Activated T-cell treated with anti-CD3 and anti-CD28 coated beads, Interleukin-2, amount 50 U/mL, for 72 hours (primary cell): ENCODE measurements at regions not wholly inside any gene's neighbourhood (a gene's known extent, or its start where the extent isn't known, plus 50 kb on each side); places are given as distances from the start of the nearest gene placed in this dataset.

Experiments
- ATAC-seq, 2 donors: fragments of 150-1000 bp; cut with Tn5 transposase; replicated peaks in 1 of 2; 2 replicates each; pipeline ENCODE4 v1.10.0; 2021; ENCODE audit warnings: moderate library complexity in 2 of 2, mild to moderate bottlenecking in 1 of 2
- DNase-seq, 2 donors: peaks; one replicate each; pipeline ENCODE4 v3.0.0; 2021 to 2022; ENCODE audit warnings: mixed read lengths in 1 of 2
- H3K27ac Mint-ChIP-seq: one replicate; pipeline ENCODE4 v1.8.0; 2022; ENCODE audit warnings: mild to moderate bottlenecking, moderate library complexity, mixed read lengths
- H3K27me3 Mint-ChIP-seq: one replicate; pipeline ENCODE4 v1.8.0; 2022; ENCODE audit warnings: low read depth, mixed read lengths
- H3K36me3 Mint-ChIP-seq, 2 donors: one replicate each; pipeline ENCODE4 v1.8.0; 2022; ENCODE audit warnings: mixed read lengths in 2 of 2, mild to moderate bottlenecking in 1 of 2; ENCODE audit not compliant: insufficient read depth in 2 of 2
- H3K4me1 Mint-ChIP-seq: one replicate; pipeline ENCODE4 v1.8.0; 2022; ENCODE audit warnings: low read depth, mixed read lengths
- H3K4me3 Mint-ChIP-seq, 2 donors: one replicate each; pipeline ENCODE4 v1.8.0; 2022; ENCODE audit warnings: mild to moderate bottlenecking in 2 of 2, mixed read lengths in 2 of 2, moderate library complexity in 2 of 2
- H3K9me3 Mint-ChIP-seq, 2 donors: one replicate each; pipeline ENCODE4 v1.8.0; 2022; ENCODE audit warnings: mixed read lengths in 2 of 2

DNA sequence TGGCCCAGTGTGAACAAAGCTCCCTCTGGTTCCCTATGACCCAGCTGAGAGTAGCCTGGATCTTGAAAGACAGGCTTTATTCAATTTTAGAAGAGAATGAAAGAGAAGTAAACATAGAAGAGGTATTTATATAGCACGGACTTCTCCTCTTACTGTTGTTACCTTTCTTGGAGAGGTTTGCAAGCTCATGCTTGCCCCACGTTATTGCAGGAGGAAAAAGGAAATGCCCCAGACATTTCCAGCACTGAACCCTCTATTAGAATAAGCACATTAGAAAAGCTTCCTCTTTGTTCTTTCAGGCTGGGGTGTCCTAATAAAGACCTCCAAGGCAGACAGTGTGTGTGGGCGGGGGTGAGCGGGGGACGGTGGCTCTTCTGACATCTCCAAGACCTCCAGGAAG lies 98.7 kb upstream of the AGBL1 start:
- no peak overlapping the region for H3K27ac Mint-ChIP-seq
- H3K4me1 Mint-ChIP-seq: no peaks in the 10 kb centered on the region
- peaks cover 11% of the 10 kb centered on the region for H3K27me3 Mint-ChIP-seq
- no peaks in the 10 kb centered on the region for H3K36me3 Mint-ChIP-seq
- no peak overlapping the region for H3K4me3 Mint-ChIP-seq
- no peak for DNase-seq
- no peak for ATAC-seq
- peaks cover 4 to 7% of the 10 kb centered on the region in 2 donors for H3K9me3 Mint-ChIP-seq

DNA sequence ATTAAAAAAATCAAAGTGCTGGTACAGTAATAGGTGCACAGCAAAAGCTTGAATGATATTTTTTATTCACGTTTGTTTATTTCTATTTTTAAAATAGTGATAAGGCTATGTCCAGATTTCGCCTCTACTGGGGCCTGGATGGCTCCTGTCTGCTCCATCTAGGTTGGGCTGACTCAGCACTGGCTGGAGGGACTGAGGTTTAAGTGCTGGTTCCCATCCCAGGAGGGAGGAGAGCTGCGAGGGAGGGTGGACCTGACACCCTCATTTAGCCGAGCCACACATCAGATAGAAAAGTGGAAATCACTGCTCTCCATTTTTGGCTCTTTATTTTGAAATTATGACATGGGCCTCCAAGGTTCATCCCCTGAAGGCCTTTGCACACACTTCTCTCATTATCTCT lies 95.4 kb upstream of the AGBL1 start:
- Mint-ChIP-seq H3K27ac (no peak overlapping the region), H3K9me3 (peaks cover 4 to 7% of the 10 kb centered on the region in 2 donors), H3K36me3 (no peaks in the 10 kb centered on the region), H3K27me3 (peaks cover 7% of the 10 kb centered on the region), H3K4me1 (no peaks in the 10 kb centered on the region), H3K4me3 (no peak overlapping the region)
- DNase-seq: no peak
- no peak for ATAC-seq

DNA sequence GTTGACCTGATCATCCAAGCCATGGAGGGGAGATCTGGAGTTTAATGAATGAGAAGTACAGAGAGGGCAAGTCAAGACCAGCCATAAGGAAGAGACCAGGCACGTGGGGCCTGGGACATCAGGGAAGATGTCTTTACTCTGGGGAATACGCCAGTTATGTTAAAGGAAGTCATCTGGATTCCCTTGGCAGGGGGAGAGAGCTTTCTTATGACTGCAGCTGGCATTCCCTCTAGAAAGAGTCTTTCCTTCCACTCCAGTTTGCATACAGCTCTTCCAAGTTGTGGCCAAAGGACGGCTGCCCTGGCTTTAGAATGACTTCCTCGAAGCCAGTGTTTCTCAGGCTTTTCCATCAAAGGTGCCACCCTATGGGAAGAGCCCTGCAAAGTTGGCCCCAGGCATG lies 93.6 kb upstream of the AGBL1 start:
- no peak overlapping the region for H3K27ac Mint-ChIP-seq
- peaks cover 1 to 4% of the 10 kb centered on the region in 2 donors for H3K9me3 Mint-ChIP-seq
- ATAC-seq (no peak), DNase-seq (no peak)
- H3K36me3 Mint-ChIP-seq: no peaks in the 10 kb centered on the region
- no peak overlapping the region for H3K4me3 Mint-ChIP-seq
- no peaks in the 10 kb centered on the region for H3K4me1 Mint-ChIP-seq
- H3K27me3 Mint-ChIP-seq: no peaks in the 10 kb centered on the region

DNA sequence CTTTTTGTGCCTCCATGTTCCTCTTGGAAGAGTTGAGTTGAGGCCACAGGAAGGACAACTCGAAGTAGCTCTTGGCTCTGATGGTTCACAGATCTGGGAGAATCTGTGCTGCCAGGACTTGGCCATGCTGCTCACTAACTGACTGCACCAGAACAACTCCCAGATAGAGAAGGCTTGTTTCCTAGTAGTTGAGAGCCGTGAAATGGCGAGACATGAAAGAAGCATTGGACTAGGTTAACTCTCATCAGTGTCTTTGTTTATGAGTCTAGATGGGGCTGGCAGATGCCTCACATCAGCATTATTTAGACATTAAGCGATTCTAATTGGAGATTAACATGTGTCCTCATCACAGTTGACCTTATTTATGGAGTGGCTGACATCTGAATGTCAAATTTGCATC lies 92.9 kb upstream of the AGBL1 start:
- Mint-ChIP-seq H3K27me3 (no peaks in the 10 kb centered on the region), H3K4me3 (no peak overlapping the region), H3K4me1 (no peaks in the 10 kb centered on the region), H3K36me3 (no peaks in the 10 kb centered on the region), H3K27ac (no peak overlapping the region), H3K9me3 (peaks cover 1 to 2% of the 10 kb centered on the region in 2 donors)
- DNase-seq (no peak), ATAC-seq (no peak)

DNA sequence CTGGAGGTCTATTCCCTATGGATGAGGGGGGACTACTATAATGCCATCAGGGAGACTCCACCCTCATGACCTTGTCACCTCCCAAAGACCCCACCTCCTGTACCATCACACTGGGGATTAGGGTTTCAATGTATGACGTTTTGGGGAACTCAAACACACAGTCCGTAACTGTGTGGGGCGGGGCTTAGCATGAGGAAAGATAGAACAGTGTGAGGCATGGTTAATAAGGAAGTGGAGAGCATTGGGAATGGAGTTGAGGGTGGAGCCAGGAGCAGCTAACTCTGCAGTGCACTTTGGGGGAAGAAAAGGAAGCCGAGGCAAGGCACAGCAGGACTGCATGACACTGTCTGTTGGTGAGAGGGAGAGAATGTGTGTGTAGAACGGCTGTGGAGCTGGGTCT lies 90.9 kb upstream of the AGBL1 start:
- no peaks in the 10 kb centered on the region for H3K36me3 Mint-ChIP-seq
- ATAC-seq: no peak
- no peaks in the 10 kb centered on the region for H3K27me3 Mint-ChIP-seq
- no peak for DNase-seq
- H3K4me1 Mint-ChIP-seq: no peaks in the 10 kb centered on the region
- H3K4me3 Mint-ChIP-seq: no peak overlapping the region
- H3K27ac Mint-ChIP-seq: no peak overlapping the region
- peaks cover 0 to 1% of the 10 kb centered on the region in 2 donors for H3K9me3 Mint-ChIP-seq

DNA sequence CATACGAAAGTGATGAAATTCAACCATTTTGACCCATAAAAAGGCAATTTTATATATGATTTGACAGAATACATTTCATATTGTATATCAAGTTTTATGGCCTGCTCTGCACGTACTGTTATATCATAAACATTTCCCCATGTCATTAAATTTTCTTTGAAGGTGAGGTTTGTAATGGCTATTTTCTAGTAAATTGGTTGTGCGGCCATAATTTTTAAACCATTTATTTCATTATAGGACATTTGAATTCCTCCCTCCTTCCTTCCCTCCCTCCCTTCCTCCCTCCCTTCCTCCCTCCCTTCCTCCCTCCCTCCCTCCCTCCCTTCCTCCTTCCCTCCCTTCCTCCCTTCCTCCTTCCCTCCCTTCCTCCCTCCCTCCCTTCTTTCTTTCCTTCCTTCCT lies 87.4 kb upstream of the AGBL1 start:
- DNase-seq (no peak), ATAC-seq (no peak)
- no peak overlapping the region for H3K4me3 Mint-ChIP-seq
- peaks cover 1 to 5% of the 10 kb centered on the region in 2 donors for H3K9me3 Mint-ChIP-seq
- H3K4me1 Mint-ChIP-seq: no peaks in the 10 kb centered on the region
- no peak overlapping the region for H3K27ac Mint-ChIP-seq
- H3K27me3 Mint-ChIP-seq: no peaks in the 10 kb centered on the region
- no peaks in the 10 kb centered on the region for H3K36me3 Mint-ChIP-seq

DNA sequence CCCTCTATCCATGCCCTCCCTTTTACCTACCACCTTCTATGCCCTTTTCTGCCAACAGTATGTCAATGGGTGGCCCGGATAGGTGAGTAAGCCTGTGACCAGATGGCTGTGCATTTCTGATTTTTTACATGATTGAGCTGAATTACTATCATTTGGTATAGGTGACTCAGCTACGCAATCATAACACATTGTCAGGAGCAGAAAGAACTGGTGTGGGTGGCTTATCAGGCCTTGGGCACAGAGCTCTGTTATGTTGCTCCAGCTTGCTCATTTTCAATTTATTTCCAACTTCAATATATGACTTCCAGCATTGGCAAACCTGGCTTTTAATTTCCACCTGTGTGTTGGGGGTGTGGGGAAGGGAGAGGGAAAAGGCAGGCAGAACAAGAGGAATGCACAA lies 86.6 kb upstream of the AGBL1 start:
- no peaks in the 10 kb centered on the region for H3K36me3 Mint-ChIP-seq
- no peaks in the 10 kb centered on the region for H3K4me1 Mint-ChIP-seq
- no peak overlapping the region for H3K27ac Mint-ChIP-seq
- no peak for DNase-seq
- H3K27me3 Mint-ChIP-seq: no peaks in the 10 kb centered on the region
- H3K9me3 Mint-ChIP-seq: peaks cover 1 to 5% of the 10 kb centered on the region in 2 donors
- ATAC-seq: no peak
- no peak overlapping the region for H3K4me3 Mint-ChIP-seq

DNA sequence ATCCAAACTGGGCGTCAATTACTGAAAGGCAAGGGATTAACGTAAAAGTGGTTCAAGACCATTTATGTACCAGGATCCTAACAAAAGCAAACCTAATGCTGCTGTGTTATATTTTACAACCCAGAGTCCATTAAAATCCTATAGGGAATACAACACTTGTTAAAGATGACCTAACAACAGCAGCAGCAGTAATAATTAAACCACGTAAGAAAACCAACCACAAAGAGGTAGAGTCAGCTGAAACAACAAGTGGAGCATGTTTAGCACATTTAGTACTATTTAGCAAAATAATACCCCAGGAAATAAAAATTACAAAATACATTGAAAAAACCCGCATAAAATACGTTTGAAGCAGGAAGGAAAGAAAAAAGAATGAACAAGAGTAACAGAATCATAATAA lies 82.1 kb upstream of the AGBL1 start:
- Mint-ChIP-seq H3K36me3 (no peaks in the 10 kb centered on the region), H3K4me1 (no peaks in the 10 kb centered on the region), H3K27ac (no peak overlapping the region), H3K4me3 (no peak overlapping the region), H3K27me3 (peaks cover 4% of the 10 kb centered on the region), H3K9me3 (peaks cover 0 to 5% of the 10 kb centered on the region in 2 donors)
- DNase-seq (no peak), ATAC-seq (no peak)

DNA sequence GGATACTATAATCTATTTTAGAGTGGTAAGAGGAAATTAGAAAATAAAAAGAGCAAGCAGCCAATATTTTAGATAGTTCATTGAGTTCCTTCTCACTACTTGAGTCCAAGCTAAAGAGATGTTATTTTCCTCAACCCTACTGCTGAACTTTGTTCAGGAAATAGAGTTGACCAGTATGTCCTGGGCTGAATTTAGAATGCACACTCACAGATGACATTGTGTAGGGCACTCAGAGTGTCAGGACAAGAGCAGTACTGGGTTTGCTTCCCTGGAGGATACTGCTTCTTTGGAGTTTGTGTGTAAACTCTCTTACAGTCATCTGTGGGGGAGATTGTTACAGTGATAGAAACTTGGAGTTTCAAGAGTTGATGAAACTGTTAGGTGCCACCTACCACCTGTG lies 80.0 kb upstream of the AGBL1 start:
- DNase-seq: no peak
- H3K27ac Mint-ChIP-seq: no peak overlapping the region
- no peak overlapping the region for H3K4me3 Mint-ChIP-seq
- peaks cover 14% of the 10 kb centered on the region for H3K27me3 Mint-ChIP-seq
- peaks cover 0 to 3% of the 10 kb centered on the region in 2 donors for H3K9me3 Mint-ChIP-seq
- H3K4me1 Mint-ChIP-seq: no peaks in the 10 kb centered on the region
- H3K36me3 Mint-ChIP-seq: no peaks in the 10 kb centered on the region
- ATAC-seq: no peak

DNA sequence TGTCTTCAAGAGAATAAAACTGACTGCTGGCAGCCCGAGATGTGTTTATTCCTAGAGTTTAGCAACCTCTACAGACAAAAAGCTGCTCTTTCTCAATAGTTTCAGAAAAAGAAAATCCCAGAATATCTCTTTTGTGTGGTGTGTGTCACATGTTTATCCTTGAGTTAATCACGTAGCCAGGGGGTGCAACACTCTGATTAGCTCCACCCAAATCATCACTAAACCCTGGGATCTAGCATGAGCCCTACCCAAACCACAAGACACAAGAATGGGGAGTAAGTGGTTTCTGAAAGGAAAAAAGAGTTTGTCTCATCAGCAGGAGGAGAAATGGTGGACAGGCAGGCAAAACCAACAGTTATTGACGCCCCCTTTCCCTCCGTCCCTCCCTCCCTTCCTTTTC lies 78.5 kb upstream of the AGBL1 start:
- H3K36me3 Mint-ChIP-seq: no peaks in the 10 kb centered on the region
- no peak for ATAC-seq
- H3K27me3 Mint-ChIP-seq: peaks cover 14% of the 10 kb centered on the region
- H3K27ac Mint-ChIP-seq: no peak overlapping the region
- no peak for DNase-seq
- H3K4me3 Mint-ChIP-seq: no peak overlapping the region
- H3K9me3 Mint-ChIP-seq: no peaks in the 10 kb centered on the region
- no peaks in the 10 kb centered on the region for H3K4me1 Mint-ChIP-seq

DNA sequence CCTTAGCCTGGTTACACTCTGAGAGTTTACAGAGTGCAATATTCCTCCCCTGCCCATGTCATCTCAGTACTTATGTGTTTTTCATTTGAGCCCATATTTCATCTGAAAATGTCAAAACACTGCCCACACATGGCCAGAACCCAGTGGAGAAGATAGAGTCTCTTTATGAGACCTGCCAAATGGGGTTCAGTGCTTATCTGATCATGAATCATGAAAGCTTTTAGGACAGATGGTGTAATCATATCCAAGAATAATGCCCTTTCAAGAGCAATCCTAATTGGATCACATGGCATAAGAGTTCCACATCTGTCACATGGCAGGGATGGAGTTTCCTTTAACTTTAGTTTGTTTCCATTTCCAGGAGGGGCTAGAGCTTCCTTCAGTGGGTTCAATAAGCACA lies 77.2 kb upstream of the AGBL1 start:
- H3K4me3 Mint-ChIP-seq: no peak overlapping the region
- ATAC-seq: no peak
- H3K27me3 Mint-ChIP-seq: peaks cover 14% of the 10 kb centered on the region
- no peaks in the 10 kb centered on the region for H3K4me1 Mint-ChIP-seq
- no peak for DNase-seq
- H3K27ac Mint-ChIP-seq: no peak overlapping the region
- no peaks in the 10 kb centered on the region for H3K9me3 Mint-ChIP-seq
- no peaks in the 10 kb centered on the region for H3K36me3 Mint-ChIP-seq

DNA sequence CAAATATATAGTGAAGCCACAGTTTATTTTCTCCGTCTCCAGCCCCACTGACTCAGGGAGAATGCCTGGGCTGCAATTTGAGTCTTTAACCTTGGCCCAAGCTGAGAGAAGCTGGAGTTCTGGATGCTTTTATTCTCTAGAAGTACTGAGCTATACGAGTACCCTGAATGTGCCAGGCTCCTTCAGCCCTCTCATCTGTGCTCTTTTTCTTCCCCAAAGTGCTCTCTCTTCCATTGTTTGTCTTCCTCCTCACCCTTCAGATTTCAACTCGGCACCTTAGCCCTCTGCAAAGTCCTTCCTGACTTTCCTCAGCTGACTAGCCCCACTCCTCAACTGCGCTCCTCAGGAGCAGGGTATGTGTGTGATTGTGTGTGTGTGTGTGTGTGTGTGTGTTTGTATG lies 75.6 kb upstream of the AGBL1 start:
- Mint-ChIP-seq H3K36me3 (no peaks in the 10 kb centered on the region), H3K4me1 (no peaks in the 10 kb centered on the region), H3K9me3 (no peaks in the 10 kb centered on the region), H3K4me3 (no peak overlapping the region), H3K27me3 (peaks cover 14% of the 10 kb centered on the region), H3K27ac (no peak overlapping the region)
- ATAC-seq (no peak), DNase-seq (no peak)

DNA sequence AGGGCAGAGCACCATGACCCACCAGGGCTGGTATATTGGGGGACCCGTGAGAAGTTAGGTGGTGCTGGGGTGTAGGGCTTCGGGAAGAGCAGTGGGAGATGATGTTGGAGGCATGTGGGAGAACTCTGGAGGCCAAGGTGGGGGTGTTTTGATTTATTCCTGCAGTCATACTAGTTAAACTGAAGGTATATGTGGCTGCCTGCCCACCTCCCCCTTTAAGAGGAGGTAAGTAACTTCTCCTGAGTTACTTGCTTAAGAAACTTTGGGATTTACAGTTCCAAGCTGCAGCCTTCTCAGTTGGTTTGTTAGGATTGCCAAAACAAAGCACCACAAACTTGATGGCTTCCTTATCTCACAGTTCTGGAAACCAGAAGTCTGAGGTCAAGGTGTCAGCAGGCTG lies 73.1 kb upstream of the AGBL1 start:
- no peak for DNase-seq
- no peak overlapping the region for H3K27ac Mint-ChIP-seq
- H3K4me3 Mint-ChIP-seq: no peak overlapping the region
- ATAC-seq: no peak
- peaks cover 14% of the 10 kb centered on the region for H3K27me3 Mint-ChIP-seq
- no peaks in the 10 kb centered on the region for H3K36me3 Mint-ChIP-seq
- H3K4me1 Mint-ChIP-seq: no peaks in the 10 kb centered on the region
- no peaks in the 10 kb centered on the region for H3K9me3 Mint-ChIP-seq

DNA sequence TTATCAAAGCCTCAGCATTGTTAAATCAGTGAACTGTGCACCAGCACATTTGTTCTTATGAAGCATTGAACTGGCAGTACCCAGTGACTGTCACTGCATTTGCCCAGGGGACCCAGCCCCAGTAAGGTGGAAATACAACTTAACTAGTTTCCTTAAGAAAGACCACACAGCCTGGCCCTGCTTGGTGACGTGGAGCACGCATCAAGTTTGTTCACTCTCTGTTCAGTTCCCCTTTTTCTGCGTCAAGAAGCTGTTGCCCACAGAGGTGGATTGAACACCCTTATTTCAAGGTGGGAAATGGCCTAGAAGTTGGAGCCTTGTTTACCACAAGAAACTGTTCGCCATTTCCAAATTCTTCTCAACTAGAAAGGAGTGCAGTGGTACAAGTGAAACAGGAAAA lies 69.9 kb upstream of the AGBL1 start:
- H3K27ac Mint-ChIP-seq: no peak overlapping the region
- H3K27me3 Mint-ChIP-seq: no peaks in the 10 kb centered on the region
- H3K9me3 Mint-ChIP-seq: no peaks in the 10 kb centered on the region
- H3K4me1 Mint-ChIP-seq: no peaks in the 10 kb centered on the region
- no peak overlapping the region for H3K4me3 Mint-ChIP-seq
- no peak for DNase-seq
- ATAC-seq: no peak
- H3K36me3 Mint-ChIP-seq: no peaks in the 10 kb centered on the region

DNA sequence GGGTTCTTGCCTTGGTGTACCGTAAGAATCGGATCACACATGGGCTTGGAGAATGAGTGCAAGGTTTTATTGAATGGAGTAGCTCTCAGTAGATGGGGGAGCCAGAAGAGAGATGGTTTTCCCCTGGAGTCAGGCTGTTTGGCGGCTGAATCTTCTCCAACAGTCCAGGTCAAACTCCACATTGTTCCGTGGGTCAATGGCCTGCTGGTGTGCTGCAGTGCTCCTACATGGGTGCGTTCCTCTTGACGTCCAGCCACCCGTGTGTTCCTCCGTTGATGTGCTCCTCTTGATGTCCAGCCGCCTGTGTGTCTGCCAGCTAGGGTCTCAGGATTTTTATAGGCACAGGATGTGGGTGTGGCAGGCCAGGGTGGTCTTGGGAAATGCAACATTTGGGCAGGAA lies 69.3 kb upstream of the AGBL1 start:
- no peaks in the 10 kb centered on the region for H3K4me1 Mint-ChIP-seq
- H3K4me3 Mint-ChIP-seq: no peak overlapping the region

More for the DNA sequence above, 69.3 kb upstream of the AGBL1 start:
- Mint-ChIP-seq H3K9me3 (no peaks in the 10 kb centered on the region), H3K27me3 (no peaks in the 10 kb centered on the region), H3K36me3 (no peaks in the 10 kb centered on the region), H3K27ac (no peak overlapping the region)
- DNase-seq (no peak), ATAC-seq (no peak)
